Heart left ventricle (tissue), 16 donors: ENCODE measurements at regions not wholly inside any gene's neighbourhood (a gene's known extent, or its start where the extent isn't known, plus 50 kb on each side); places are given as distances from the start of the nearest gene placed in this dataset.

ENCODE experiments used
- ATAC-seq, 4 donors: fragments of 200-7000 bp; cut with Tn5 transposase; one replicate each; pipeline ENCODE4 v1.9.1; 2020 to 2022; ENCODE audit warnings: moderate library complexity in 4 of 4, mild to moderate bottlenecking in 3 of 4, moderate number of reproducible peaks in 1 of 4
- DNase-seq, 5 donors: peaks; one replicate each; pipeline ENCODE4 v3.0.0-alpha.2; 2020
- H3K27ac ChIP-seq, 12 donors: fragments of 200-600 bp; sonication (generic) in 4 of 12; one replicate each; pipeline versions ENCODE4 v1.5.0 to v1.8.0; 2016 to 2022; ENCODE audit warnings: mild to moderate bottlenecking in 2 of 12
- H3K27me3 ChIP-seq, 9 donors: fragments of 200-600 bp; sonication (generic) in 2 of 9; one replicate each; pipeline versions ENCODE4 v1.5.1 to v1.8.0; 2016 to 2022; ENCODE audit warnings: mild to moderate bottlenecking in 3 of 9
- H3K36me3 ChIP-seq, 9 donors: fragments of 200-600 bp; sonication (generic) in 2 of 9; one replicate each; pipeline versions ENCODE4 v1.5.0 to v1.8.0; 2018 to 2022; ENCODE audit warnings: mild to moderate bottlenecking in 2 of 9
- H3K4me1 ChIP-seq, 12 donors: fragments of 200-600 bp; sonication (generic) in 4 of 12; one replicate each; pipeline versions ENCODE4 v1.5.0 to v1.8.0; 2016 to 2022; ENCODE audit warnings: mild to moderate bottlenecking in 3 of 12
- H3K4me3 ChIP-seq, 12 donors: fragments of 200-600 bp; sonication (generic) in 4 of 12; one replicate each; pipeline versions ENCODE4 v1.5.0 to v1.8.0; 2017 to 2022; ENCODE audit warnings: mild to moderate bottlenecking in 9 of 12, moderate library complexity in 4 of 12
- H3K9me3 ChIP-seq, 12 donors: fragments of 200-600 bp; sonication (generic) in 4 of 12; one replicate each; pipeline versions ENCODE4 v1.5.0 to v1.8.0; 2016 to 2022; ENCODE audit warnings: mild to moderate bottlenecking in 1 of 12
- POLR2A ChIP-seq, 2 donors: fragments of 450-650 bp; IDR thresholded peaks; one replicate each; pipeline ENCODE4 v1.6.1; 2017; ENCODE audit warnings: antibody characterized with exemption in 2 of 2, mild to moderate bottlenecking in 2 of 2, moderate library complexity in 2 of 2
- WGBS, 4 donors: extraction: QIAGEN DNeasy Blood & Tissue Kit in 2 of 4; methylation state at CpG; one replicate each; pipeline versions ENCODE4 v1.1.5 to v1.1.7; 2013 to 2018; 5-methylcytosine and 5-hydroxymethylcytosine counted together
- intact Hi-C, 10 donors: fragments of 100-400 bp; cut with DNase I; formaldehyde crosslinking; loops; one replicate each; pipeline versions ENCODE4 v1.11.1 to v1.14.2; 2022
- TF ChIP-seq, protein P1 (sequence below), 12 donors: fragments of 200-600 bp; sonication (generic) in 4 of 12; IDR thresholded peaks; one replicate each; pipeline versions ENCODE4 v1.5.0 to v1.8.0; 2018 to 2022; ENCODE audit warnings: antibody characterized with exemption in 12 of 12, mild to moderate bottlenecking in 5 of 12
- donor health status: ischemic (EF 13 %, LVEDD 7.1; RV severe dilation, severe dysfunction).
- donor health status: healthy with polysubstance abuse.
- donor health status: DM: no; HTN: yes; CAD: no.
- donor health status: DM: no; HTN: no; CAD: no.
- donor health status: ischemic (EF 25% LVEDD 6.9; RV normal size, moderate dysfunction).
- donor health status: ischemic (EF 25% LVEDD 5.7; RV mildly dilated, moderate dysfunction).
- donor health status: healthy.
- donor health status: DM: yes; HTN: yes; CAD: no.
- donor health status: ischemic (EF 35%, LVEDD 5.7; RV mildly dilated, moderate dysfunction).
- donor health status: nonischemic (EF 11% LVEDD 7.7; RV severe dilation, severe dysfunction).
- donor health status: DM: yes; HTN: yes; CAD: no.
- donor health status: PGD.
- donor health status: ischemic (EF 29% LVEDD 5.4; RV normal size, mild dysfunction).
- donor health status: nonischemic (EF 23%, LVEDD 6.1; RV moderate dilation, normal function).

- Histone ChIP-seq H3K9me3 (peaks cover 0 to 23% (median 7%) of the 10 kb centered on the region in 12 donors), H3K36me3 (no peaks in the 10 kb centered on the region), H3K4me1 (no peaks in the 10 kb centered on the region), H3K4me3 (no peak overlapping the region), H3K27ac (no peak overlapping the region), H3K27me3 (no peaks in the 10 kb centered on the region)
- no peak for DNase-seq
- ATAC-seq, result no peak
- intact Hi-C loops, result no loop called here
- WGBS, 4 donors, result 90 to 94% (median 92%) methylated on average over 3 of the region's 3 CpGs
- TF ChIP-seq, protein P1, sequence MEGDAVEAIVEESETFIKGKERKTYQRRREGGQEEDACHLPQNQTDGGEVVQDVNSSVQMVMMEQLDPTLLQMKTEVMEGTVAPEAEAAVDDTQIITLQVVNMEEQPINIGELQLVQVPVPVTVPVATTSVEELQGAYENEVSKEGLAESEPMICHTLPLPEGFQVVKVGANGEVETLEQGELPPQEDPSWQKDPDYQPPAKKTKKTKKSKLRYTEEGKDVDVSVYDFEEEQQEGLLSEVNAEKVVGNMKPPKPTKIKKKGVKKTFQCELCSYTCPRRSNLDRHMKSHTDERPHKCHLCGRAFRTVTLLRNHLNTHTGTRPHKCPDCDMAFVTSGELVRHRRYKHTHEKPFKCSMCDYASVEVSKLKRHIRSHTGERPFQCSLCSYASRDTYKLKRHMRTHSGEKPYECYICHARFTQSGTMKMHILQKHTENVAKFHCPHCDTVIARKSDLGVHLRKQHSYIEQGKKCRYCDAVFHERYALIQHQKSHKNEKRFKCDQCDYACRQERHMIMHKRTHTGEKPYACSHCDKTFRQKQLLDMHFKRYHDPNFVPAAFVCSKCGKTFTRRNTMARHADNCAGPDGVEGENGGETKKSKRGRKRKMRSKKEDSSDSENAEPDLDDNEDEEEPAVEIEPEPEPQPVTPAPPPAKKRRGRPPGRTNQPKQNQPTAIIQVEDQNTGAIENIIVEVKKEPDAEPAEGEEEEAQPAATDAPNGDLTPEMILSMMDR (IDR thresholded peaks at IDR 0.05), result no peak
- TF ChIP-seq POLR2A (IDR thresholded peaks at IDR 0.05), result no peak
Observed at GRCh38 chr4:14076776-14077175, 449.3 kb upstream of the BOD1L1 start.

DNA sequence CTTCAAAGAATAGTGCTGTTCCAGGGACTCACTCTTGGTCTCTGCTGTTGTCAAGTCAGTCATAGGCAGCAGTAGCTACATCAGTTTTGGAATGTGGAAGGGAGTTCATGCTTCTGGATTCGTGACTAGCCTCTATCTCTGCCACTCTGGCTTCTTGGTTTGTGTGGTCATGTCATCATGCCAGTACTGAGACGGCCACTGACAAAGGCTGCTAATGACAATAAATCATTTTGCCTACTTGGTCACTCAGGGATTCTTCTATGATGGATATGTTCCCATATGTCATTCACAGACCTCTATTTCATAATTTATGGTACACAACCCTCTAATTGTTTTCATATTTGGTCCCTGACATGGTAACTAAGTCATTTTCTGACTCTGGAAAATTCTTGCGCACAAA lies 450.8 kb upstream of the BOD1L1 start:
- Histone ChIP-seq H3K4me1 (no peaks in the 10 kb centered on the region), H3K27me3 (no peaks in the 10 kb centered on the region), H3K4me3 (no peak overlapping the region), H3K36me3 (no peaks in the 10 kb centered on the region), H3K27ac (no peak overlapping the region), H3K9me3 (peaks cover 0 to 7% (median 0%) of the 10 kb centered on the region in 12 donors)
- ATAC-seq, result no peak
- WGBS, 4 donors, result 78 to 83% (median 83%) methylated on average over 3 of the region's 3 CpGs
- intact Hi-C loops, result no loop called here
- TF ChIP-seq, protein P1 (IDR thresholded peaks at IDR 0.05), result no peak
- TF ChIP-seq POLR2A (IDR thresholded peaks at IDR 0.05), result no peak
- DNase-seq, result no peak

- Histone ChIP-seq H3K4me3 (no peak overlapping the region), H3K36me3 (no peaks in the 10 kb centered on the region), H3K27me3 (no peaks in the 10 kb centered on the region), H3K27ac (no peak overlapping the region), H3K4me1 (no peaks in the 10 kb centered on the region), H3K9me3 (no peaks in the 10 kb centered on the region)
- WGBS, 4 donors, result 78 to 93% (median 83%) methylated on average over 1 of the region's 1 CpG
- intact Hi-C loops, result no loop called here
- ATAC-seq (no peak), DNase-seq (no peak)
- TF ChIP-seq, protein P1 (IDR thresholded peaks at IDR 0.05), result no peak
- no peak for TF ChIP-seq POLR2A (IDR thresholded peaks at IDR 0.05)
Observed at GRCh38 chr4:14079601-14080000, 452.1 kb upstream of the BOD1L1 start.

DNA sequence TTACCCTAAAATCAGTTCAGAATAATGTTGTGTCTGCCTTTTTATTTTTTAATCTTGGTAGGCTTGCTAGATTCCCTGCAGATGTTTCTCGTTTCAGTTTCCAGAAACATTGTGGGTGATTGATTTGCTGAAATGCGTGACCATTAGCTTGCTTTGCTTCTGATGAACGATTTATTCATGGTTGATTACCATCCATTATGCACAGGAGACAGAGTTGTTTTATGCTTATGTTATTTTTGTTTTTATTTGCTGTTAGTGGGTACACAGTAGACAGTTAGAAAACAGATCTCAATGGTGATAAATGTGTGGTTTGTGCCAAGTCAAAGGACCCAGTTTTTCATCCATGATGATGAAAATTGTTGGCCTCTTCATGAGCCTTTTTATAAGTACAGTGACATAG lies 455.6 kb upstream of the BOD1L1 start:
- 61 to 79% (median 68%) methylated on average over 3 of the region's 3 CpGs for WGBS, 4 donors
- no peak for ATAC-seq

More for the DNA sequence above, 455.6 kb upstream of the BOD1L1 start:
- no peak overlapping the region for H3K4me3 ChIP-seq
- peaks cover 0 to 6% (median 0%) of the 10 kb centered on the region in 12 donors for H3K4me1 ChIP-seq
- H3K9me3 ChIP-seq, result peaks cover 0 to 4% (median 0%) of the 10 kb centered on the region in 12 donors
- no peaks in the 10 kb centered on the region for H3K36me3 ChIP-seq
- TF ChIP-seq, protein P1 (IDR thresholded peaks at IDR 0.05), result no peak
- no peak for TF ChIP-seq POLR2A (IDR thresholded peaks at IDR 0.05)
- no peak overlapping the region for H3K27ac ChIP-seq
- no peaks in the 10 kb centered on the region for H3K27me3 ChIP-seq
- intact Hi-C loops, result no loop called here
- DNase-seq, result no peak
